Stomach (tissue), 4 donors: ENCODE measurements at regions not wholly inside any gene's neighbourhood (a gene's known extent, or its start where the extent isn't known, plus 50 kb on each side); places are given as distances from the start of the nearest gene placed in this dataset.

ENCODE experiments used
- POLR2A ChIP-seq, 4 donors: fragments of 450-650 bp; IDR thresholded peaks; one replicate each; pipeline ENCODE4 v1.6.1; 2016; ENCODE audit warnings: antibody characterized with exemption in 4 of 4, control low read depth in 2 of 4, mild to moderate bottlenecking in 1 of 4, moderate library complexity in 1 of 4
- POLR2AphosphoS5 ChIP-seq, 3 donors: sonication (generic); formaldehyde crosslinking; IDR thresholded peaks; one replicate each; pipeline ENCODE4 v1.6.1; 2016; ENCODE audit warnings: antibody characterized with exemption in 3 of 3
- TF ChIP-seq, protein P1 (sequence below), 7 experiments: fragments of 450-650 bp in 4 of 7; fragments of 200-600 bp in 3 of 7; sonication (generic) in 3 of 7; IDR thresholded peaks; one replicate each; pipeline ENCODE4 v1.5.1; 2016 to 2019; ENCODE audit warnings: antibody characterized with exemption in 7 of 7, control low read depth in 2 of 7, mild to moderate bottlenecking in 1 of 7

DNA sequence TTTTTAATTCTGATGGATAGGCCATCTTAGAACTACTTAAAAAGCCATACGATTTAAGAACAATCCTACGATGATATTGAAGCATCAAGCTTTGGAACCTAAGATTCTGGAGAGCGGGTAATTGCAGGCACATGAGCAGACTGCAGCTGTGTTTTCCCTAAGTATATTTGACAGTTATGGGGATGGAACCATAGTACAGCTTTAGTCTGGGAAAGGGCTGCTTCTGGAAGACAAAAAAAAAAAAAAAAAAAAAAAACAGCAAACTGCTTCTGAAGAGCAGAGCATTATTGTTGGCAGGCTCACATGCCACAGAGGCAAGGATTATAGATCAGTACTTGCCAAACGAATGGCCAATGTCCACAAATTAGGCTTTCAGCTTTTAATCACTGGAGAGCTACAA is 1618.7 kb downstream of the AMY1C start:
- TF ChIP-seq, protein P1, sequence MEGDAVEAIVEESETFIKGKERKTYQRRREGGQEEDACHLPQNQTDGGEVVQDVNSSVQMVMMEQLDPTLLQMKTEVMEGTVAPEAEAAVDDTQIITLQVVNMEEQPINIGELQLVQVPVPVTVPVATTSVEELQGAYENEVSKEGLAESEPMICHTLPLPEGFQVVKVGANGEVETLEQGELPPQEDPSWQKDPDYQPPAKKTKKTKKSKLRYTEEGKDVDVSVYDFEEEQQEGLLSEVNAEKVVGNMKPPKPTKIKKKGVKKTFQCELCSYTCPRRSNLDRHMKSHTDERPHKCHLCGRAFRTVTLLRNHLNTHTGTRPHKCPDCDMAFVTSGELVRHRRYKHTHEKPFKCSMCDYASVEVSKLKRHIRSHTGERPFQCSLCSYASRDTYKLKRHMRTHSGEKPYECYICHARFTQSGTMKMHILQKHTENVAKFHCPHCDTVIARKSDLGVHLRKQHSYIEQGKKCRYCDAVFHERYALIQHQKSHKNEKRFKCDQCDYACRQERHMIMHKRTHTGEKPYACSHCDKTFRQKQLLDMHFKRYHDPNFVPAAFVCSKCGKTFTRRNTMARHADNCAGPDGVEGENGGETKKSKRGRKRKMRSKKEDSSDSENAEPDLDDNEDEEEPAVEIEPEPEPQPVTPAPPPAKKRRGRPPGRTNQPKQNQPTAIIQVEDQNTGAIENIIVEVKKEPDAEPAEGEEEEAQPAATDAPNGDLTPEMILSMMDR (IDR thresholded peaks at IDR 0.05): no peak
- TF ChIP-seq POLR2A (IDR thresholded peaks at IDR 0.05) (no peak), POLR2AphosphoS5 (IDR thresholded peaks at IDR 0.05) (no peak)
